ENCODE measurements at regions not wholly inside any gene's neighbourhood (a gene's known extent, or its start where the extent isn't known, plus 50 kb on each side); places are given as distances from the start of the nearest gene placed in this dataset.

DNA sequence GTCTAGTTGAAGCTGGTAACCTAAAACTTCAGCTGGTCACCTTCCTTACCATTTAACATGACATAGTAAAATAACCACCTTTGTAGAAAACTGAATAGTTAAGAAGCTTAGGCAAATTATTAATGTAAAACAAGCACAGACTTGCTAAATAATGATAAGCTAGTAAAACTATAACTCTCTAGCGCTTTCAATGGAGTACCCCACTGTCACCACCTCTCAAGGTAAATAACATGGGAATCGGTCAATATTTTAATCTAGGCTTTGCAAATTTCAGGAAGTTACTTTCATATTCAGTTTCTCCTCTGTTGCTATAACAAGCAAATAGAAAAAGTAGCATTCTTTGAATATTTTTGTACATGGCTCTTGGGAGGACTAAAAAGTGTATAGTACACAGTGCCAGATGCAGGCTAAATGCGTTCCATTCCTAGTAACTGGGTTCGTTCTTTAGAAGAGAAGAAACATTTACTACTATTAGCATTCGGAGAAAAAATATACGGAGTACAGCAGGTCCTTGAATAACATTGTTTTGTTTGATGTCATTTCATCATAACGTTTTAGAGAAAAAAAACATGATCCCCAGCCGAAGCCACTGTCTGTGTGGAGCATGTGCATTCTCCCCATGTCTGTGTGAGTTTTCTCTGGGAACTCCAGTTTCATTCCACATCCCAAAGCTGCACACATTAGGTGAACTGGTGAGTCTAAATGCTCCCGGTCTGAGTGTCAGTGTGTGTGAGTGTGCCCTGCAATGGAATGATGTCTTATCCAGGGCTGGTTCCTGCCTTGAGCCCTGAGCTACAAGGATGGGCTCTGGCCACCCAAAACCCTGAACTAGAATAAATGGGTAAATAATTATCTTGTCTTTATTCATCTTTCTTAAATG is 52.5 kb downstream of the EPRS1 start:
- H3K36me3 ChIP-seq (ENCODE audit: control insufficient read depth, insufficient read depth, low read length), result peaks cover 1% of the 10 kb centered on the region; the same call in 1 of the 2 replicates
- H3K9me3 ChIP-seq, result no peaks in the 10 kb centered on the region; the same call in 1 of the 2 replicates
- Mint-ChIP-seq H3K27ac (ENCODE audit: unreplicated experiment) (no peak overlapping the region), H3K4me1 (ENCODE audit: low read depth, unreplicated experiment) (peaks cover 24% of the 10 kb centered on the region), H3K27me3 (ENCODE audit: insufficient read depth, unreplicated experiment) (no peaks in the 10 kb centered on the region), H3K4me3 (ENCODE audit: unreplicated experiment) (peak overlapping the region; percentile 27), H3K36me3 (ENCODE audit: insufficient read depth, unreplicated experiment) (peaks cover 79% of the 10 kb centered on the region), H3K9me3 (ENCODE audit: unreplicated experiment) (no peaks in the 10 kb centered on the region)
- no peak for DNase-seq
- BruUV-seq (replicated peaks), result no TSS peak
- no peaks in the 10 kb centered on the region for H3K27me3 ChIP-seq (replicated peaks; ENCODE audit: control insufficient read depth, insufficient read depth, low read length)
- CTCF ChIA-PET, result no interaction called here
- intact Hi-C loops (cut with micrococcal nuclease; ENCODE audit: unreplicated experiment), result no loop called here
- H3K4me3 ChIP-seq (ENCODE audit: low read depth, low read length), result no peak overlapping the region
- H3K4me1 ChIP-seq, result peaks cover 21% of the 10 kb centered on the region
- POLR2A ChIA-PET, result no interaction called here
- TF ChIP-seq, protein P1, sequence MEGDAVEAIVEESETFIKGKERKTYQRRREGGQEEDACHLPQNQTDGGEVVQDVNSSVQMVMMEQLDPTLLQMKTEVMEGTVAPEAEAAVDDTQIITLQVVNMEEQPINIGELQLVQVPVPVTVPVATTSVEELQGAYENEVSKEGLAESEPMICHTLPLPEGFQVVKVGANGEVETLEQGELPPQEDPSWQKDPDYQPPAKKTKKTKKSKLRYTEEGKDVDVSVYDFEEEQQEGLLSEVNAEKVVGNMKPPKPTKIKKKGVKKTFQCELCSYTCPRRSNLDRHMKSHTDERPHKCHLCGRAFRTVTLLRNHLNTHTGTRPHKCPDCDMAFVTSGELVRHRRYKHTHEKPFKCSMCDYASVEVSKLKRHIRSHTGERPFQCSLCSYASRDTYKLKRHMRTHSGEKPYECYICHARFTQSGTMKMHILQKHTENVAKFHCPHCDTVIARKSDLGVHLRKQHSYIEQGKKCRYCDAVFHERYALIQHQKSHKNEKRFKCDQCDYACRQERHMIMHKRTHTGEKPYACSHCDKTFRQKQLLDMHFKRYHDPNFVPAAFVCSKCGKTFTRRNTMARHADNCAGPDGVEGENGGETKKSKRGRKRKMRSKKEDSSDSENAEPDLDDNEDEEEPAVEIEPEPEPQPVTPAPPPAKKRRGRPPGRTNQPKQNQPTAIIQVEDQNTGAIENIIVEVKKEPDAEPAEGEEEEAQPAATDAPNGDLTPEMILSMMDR (IDR thresholded peaks at IDR 0.05; ENCODE audit: insufficient read depth in 1 of 2, low read depth in 1 of 2, low read length in 1 of 2, severe bottlenecking in 1 of 2, unreplicated experiment in 1 of 2), result no peak

DNA sequence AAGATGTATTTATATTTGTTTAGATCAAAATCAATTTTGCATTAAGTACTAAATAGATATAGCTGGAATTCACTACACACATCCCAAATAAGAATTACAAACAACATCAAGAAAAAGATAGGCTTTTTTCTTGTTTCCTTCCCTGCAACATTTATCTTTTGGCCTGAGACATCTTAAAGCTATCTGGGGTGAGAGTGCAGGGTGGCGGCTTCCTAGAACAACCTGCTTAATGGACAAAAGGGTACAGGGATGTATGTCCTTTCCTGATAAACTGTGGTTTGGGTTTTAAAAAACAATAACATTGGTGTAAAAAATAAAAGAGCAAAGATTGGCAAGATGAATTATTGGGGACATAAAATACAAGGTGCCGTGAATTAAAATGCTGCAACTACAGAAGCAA is 54.4 kb downstream of the EPRS1 start:
- Mint-ChIP-seq H3K9me3 (ENCODE audit: unreplicated experiment) (no peaks in the 10 kb centered on the region), H3K4me3 (ENCODE audit: unreplicated experiment) (no peak overlapping the region), H3K4me1 (ENCODE audit: low read depth, unreplicated experiment) (peaks cover 24% of the 10 kb centered on the region), H3K36me3 (ENCODE audit: insufficient read depth, unreplicated experiment) (peaks cover 76% of the 10 kb centered on the region), H3K27ac (ENCODE audit: unreplicated experiment) (peak overlapping the region; percentile 80), H3K27me3 (ENCODE audit: insufficient read depth, unreplicated experiment) (no peaks in the 10 kb centered on the region)
- H3K4me1 ChIP-seq, result peaks cover 21% of the 10 kb centered on the region
- H3K36me3 ChIP-seq (ENCODE audit: control insufficient read depth, insufficient read depth, low read length), result peaks cover 1% of the 10 kb centered on the region; the same call in 1 of the 2 replicates
- TF ChIP-seq, protein P1 (IDR thresholded peaks at IDR 0.05; ENCODE audit: insufficient read depth in 1 of 2, low read depth in 1 of 2, low read length in 1 of 2, severe bottlenecking in 1 of 2, unreplicated experiment in 1 of 2), result no peak
- DNase-seq, result no peak
- no peaks in the 10 kb centered on the region for H3K9me3 ChIP-seq
- ChIA-PET POLR2A (no interaction called here), CTCF (interaction anchor here (0.5 to 0.7 kb wide), 2 partner anchors 87 to 227 kb away, joined by 3 to 4 read pairs; no protein-coding TSS in a partner anchor)
- H3K4me3 ChIP-seq (ENCODE audit: low read depth, low read length), result no peak overlapping the region
- intact Hi-C loops (cut with micrococcal nuclease; ENCODE audit: unreplicated experiment), result loop anchor here (1.0 kb wide), 2 partner anchors 116 to 225 kb away; no protein-coding TSS in a partner anchor
- no peaks in the 10 kb centered on the region for H3K27me3 ChIP-seq (replicated peaks; ENCODE audit: control insufficient read depth, insufficient read depth, low read length)
- BruUV-seq (replicated peaks), result no TSS peak

DNA sequence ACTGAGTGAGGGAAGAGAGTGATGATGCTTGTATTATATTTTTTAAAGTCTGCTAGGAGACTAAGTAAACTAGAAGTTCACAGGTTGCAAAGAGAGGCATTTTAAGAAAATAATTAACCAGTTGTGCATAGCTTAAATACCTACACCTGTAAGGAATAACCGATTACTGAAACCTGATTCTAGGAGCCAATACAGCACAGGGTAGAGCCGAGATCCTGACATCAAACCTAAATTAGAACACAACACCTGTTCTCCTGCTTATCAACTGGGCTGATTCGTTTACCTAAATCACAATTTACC is 54.8 kb downstream of the EPRS1 start:
- DNase-seq, result no peak
- Histone ChIP-seq H3K9me3 (no peaks in the 10 kb centered on the region), H3K4me3 (ENCODE audit: low read depth, low read length) (no peak overlapping the region), H3K27me3 (replicated peaks; ENCODE audit: control insufficient read depth, insufficient read depth, low read length) (no peaks in the 10 kb centered on the region), H3K4me1 (peaks cover 21% of the 10 kb centered on the region), H3K36me3 (ENCODE audit: control insufficient read depth, insufficient read depth, low read length) (peaks cover 1% of the 10 kb centered on the region; the same call in 1 of the 2 replicates)
- intact Hi-C loops (cut with micrococcal nuclease; ENCODE audit: unreplicated experiment), result loop anchor here (1.0 kb wide), 2 partner anchors 115 to 226 kb away; no protein-coding TSS in a partner anchor
- Mint-ChIP-seq H3K4me1 (ENCODE audit: low read depth, unreplicated experiment) (peaks cover 24% of the 10 kb centered on the region), H3K9me3 (ENCODE audit: unreplicated experiment) (no peaks in the 10 kb centered on the region), H3K36me3 (ENCODE audit: insufficient read depth, unreplicated experiment) (peaks cover 76% of the 10 kb centered on the region), H3K27ac (ENCODE audit: unreplicated experiment) (peak overlapping the region; percentile 63), H3K27me3 (ENCODE audit: insufficient read depth, unreplicated experiment) (no peaks in the 10 kb centered on the region), H3K4me3 (ENCODE audit: unreplicated experiment) (no peak overlapping the region)
- CTCF ChIA-PET, result interaction anchor here (0.5 to 1.0 kb wide), 3 partner anchors 13 to 227 kb away, joined by 3 to 10 read pairs (median 4); no protein-coding TSS in a partner anchor
- no TSS peak for BruUV-seq (replicated peaks)
- TF ChIP-seq, protein P1 (IDR thresholded peaks at IDR 0.05; ENCODE audit: insufficient read depth in 1 of 2, low read depth in 1 of 2, low read length in 1 of 2, severe bottlenecking in 1 of 2, unreplicated experiment in 1 of 2), result no peak
- POLR2A ChIA-PET, result no interaction called here

Data from Caco-2 (cell line).